ENCODE measurements at regions not wholly inside any gene's neighbourhood (a gene's known extent, or its start where the extent isn't known, plus 50 kb on each side); places are given as distances from the start of the nearest gene placed in this dataset.
A peak's percentile ranks its signal among the peaks of the same experiment; 100 is the strongest.

- DNase-seq, result no peak
These were observed 460.3 kb downstream of the MEIS1 start for GRCh38 chr2:66895206-66895605.

DNA sequence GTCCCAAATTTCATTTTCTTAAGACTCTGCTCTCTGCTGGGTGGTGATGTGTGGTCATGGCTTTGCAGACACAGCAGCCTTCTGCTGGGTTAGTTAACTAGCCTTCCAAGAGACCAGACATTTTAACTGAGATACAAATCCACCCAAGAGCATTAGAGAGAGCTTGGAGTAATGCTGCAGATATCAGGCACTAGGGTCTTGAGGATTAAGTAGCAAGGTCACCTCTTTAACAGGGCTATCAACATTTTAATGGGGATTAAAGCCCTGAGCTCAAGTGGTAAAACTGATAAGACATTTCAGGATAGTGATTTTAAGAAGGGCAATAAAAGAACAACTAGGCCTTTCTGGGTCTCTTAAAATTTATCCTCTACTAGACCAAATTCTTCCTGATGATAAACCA lies 461.2 kb downstream of the MEIS1 start:
- no peak for DNase-seq

DNA sequence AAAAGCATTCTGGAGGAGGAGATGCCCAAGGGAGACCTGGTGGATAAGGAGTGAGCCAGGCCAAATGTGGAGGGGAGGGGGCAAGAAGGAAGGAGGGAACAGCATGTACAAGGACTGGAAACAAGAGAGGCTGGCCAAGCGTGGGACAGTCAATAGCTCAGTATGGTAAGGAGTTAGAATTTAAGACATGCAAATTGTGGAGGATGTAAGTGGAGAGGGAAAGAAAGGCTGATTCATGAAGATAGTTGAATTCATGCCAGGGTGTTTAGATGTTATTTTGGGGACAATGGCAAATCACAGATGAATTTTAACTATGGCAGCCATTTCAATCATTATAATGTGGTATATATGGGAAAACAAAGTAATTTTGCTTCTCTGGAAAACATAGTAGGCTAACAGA lies 462.3 kb downstream of the MEIS1 start:
- no peak for DNase-seq

- DNase-seq, result no peak
These were observed 462.8 kb downstream of the MEIS1 start for GRCh38 chr2:66897691-66898150.

DNA sequence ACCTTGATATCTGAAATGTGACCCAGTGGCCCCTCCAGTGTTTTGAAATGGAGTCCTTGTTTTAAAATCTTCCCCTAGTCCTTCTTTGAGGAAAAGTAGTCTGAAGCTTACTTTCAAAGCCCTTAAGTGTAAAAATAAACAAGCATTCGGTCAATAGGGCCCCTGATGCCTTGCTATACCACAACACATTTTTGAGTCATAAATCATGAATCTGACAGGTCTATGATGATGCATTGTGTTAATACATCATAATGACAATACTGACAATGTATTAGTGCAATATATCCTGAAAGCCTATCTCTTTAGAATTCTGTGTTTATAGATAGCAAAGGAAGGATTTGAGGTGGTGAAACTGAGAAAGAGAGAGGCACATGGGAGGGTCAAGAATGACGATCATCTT lies 464.2 kb downstream of the MEIS1 start:
- no peak for DNase-seq

- no peak for DNase-seq
These were observed 464.7 kb downstream of the MEIS1 start for GRCh38 chr2:66899648-66900047.

GRCh38 chr2:66901344-66901743 lies 466.4 kb downstream of the MEIS1 start:
- DNase-seq, result no peak

GRCh38 chr2:66903183-66903582 lies 468.3 kb downstream of the MEIS1 start:
- no peak for DNase-seq

- DNase-seq, result no peak
These were observed 469.0 kb downstream of the MEIS1 start for GRCh38 chr2:66903745-66904465.

DNA sequence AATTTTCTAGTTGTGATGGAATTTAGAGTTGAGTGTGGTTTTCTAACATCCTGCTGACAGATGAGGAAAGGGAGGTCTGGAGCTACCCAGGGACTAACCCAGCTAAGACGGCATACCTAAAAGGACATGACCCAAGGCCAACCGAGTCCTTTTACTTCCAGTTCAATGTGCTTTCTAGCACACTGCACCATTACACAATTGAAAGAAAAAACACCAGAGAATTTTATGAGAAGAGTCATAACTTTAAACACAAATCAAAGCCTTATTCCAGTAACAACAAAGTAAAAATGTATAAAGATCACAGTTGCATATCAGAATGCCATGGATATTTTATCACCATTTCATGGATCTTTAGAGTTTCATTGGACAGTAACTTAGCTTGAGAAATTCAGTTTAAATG lies 480.3 kb downstream of the MEIS1 start:
- no peak for DNase-seq

- no peak for DNase-seq
These were observed 477.8 kb upstream of the ETAA1 start for GRCh38 chr2:66919286-66919685.

- DNase-seq, result no peak
These were observed 476.7 kb upstream of the ETAA1 start for GRCh38 chr2:66920415-66920814.

- no peak for DNase-seq
These were observed 472.0 kb upstream of the ETAA1 start for GRCh38 chr2:66925128-66925527.

GRCh38 chr2:66926594-66927112 lies 470.5 kb upstream of the ETAA1 start:
- DNase-seq, result no peak

GRCh38 chr2:66929632-66930338 lies 467.3 kb upstream of the ETAA1 start:
- peak; percentile 54 for DNase-seq

GRCh38 chr2:66930339-66931220 lies 466.6 kb upstream of the ETAA1 start:
- peak; percentile 49 for DNase-seq

DNA sequence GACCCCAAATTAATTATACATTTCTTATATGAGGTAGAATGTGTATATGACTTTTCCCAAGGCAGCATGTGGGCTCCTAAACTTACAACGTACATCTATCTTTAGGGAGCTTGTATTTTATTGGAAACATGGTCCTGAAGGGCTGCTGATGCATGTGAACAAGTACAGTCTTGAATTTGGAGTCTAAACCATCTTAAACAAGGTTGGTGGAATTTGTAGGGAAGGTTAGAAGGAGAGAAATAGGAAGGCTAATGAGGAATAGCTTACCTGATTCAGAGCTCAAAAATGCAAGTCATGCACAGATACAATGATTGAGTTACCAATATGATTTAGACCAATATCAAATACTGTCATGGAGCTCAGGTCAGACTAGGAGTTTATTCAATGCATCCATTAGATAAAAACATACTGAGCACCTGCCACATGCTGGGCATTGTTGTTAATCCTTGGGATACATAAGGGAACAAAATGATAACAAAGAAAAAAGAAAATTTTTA lies 458.6 kb upstream of the ETAA1 start:
- DNase-seq, result no peak

DNA sequence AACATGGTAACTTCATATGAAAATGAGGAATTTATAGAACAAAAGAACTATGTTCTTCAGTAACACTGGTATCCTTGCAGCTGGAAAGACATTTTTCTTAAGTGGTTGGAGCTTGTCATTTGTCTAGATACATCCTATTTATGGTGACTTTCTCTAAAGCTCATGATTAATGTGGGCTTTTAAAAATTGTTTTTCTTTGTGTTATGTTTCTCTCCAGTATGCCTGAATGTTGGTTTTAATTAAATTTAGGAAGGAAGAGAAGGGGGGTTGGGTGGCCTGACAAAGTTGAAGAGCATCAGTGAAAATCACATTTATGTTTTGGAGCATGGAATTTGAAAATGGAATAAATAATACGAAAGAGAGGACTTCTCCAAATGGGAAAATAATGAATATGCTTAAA lies 457.1 kb upstream of the ETAA1 start:
- DNase-seq, result no peak

DNA sequence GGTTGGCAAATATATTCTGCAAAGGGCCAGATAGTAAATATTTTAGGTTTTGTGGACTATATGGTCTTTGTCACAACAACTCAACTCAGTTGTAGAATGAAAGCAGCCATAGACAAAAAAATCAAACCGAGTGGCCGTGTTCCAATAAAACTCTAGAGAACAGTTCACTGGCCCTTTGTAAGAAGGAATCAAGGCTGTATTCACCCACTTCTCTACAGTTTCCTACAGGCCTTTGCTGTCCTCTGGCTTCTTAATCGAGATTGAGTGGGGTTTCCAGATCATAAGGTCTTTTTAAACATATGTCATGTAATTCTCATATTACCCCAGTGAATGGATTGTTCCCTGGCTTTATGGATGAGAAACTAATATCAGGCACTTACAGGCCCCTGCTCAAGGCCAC lies 448.9 kb upstream of the ETAA1 start:
- DNase-seq, result no peak

GRCh38 chr2:66957198-66957597 lies 439.9 kb upstream of the ETAA1 start:
- DNase-seq, result no peak

- DNase-seq, result no peak
These were observed 439.5 kb upstream of the ETAA1 start for GRCh38 chr2:66957677-66958076.

DNA sequence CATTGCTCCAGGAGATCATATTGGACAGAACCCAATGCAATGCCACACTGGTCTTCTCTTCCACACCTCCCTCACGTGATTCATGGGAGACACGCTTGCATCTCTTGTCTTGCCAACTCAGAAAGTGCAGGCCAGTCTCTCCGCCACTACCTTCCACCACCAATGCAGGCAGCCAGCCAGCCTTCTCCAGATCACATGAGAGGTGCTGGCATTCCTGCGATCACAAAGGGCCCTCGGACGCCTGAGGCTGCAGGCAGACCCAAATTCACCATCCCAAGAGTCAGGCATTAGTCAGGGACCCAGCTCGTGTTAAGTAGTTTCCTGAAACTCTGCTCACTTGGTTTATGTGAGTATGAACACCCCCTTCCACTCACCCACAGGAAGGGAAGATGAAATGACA lies 437.0 kb upstream of the ETAA1 start:
- no peak for DNase-seq

DNA sequence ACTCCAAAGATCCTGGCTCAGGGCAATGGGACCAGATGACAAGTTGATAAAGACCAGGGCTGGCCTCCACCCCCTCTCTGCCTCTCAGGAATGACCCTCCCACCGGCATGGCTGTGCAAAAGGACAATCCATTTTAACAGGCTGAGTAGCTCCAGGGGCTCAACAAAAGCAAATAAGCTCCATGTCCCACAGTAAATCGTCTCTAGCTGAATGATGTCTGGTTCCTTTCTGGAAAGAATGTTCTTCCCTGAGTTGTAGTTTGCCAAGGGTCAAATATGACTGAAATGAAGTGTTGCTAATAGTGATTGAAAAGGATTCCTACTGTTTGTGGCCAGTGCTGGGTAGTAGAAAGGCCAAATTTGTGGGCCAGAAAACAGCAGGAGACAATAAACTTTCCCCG lies 434.4 kb upstream of the ETAA1 start:
- no peak for DNase-seq
